ENCODE measurements at regions not wholly inside any gene's neighbourhood (a gene's known extent, or its start where the extent isn't known, plus 50 kb on each side); places are given as distances from the start of the nearest gene placed in this dataset.
A peak's percentile ranks its signal among the peaks of the same experiment; 100 is the strongest.
"Not testable (repeated sequence)": the region's sequence is repeated elsewhere in the genome, so short reads cannot be mapped to it uniquely, and the experiment has no call there.

- Mint-ChIP-seq H3K27me3 (no peaks in the 10 kb centered on the region), H3K4me1 (peaks cover 61% of the 10 kb centered on the region), H3K36me3 (peaks cover 26% of the 10 kb centered on the region), H3K4me3 (peak overlapping the region; percentile 35), H3K27ac (peak overlapping the region; percentile 85), H3K9me3 (peaks cover 12% of the 10 kb centered on the region)
- peak; percentile 73 for DNase-seq
These were observed 97.6 kb upstream of the SLC39A10 start for GRCh38 chr2:195559431-195559914.

DNA sequence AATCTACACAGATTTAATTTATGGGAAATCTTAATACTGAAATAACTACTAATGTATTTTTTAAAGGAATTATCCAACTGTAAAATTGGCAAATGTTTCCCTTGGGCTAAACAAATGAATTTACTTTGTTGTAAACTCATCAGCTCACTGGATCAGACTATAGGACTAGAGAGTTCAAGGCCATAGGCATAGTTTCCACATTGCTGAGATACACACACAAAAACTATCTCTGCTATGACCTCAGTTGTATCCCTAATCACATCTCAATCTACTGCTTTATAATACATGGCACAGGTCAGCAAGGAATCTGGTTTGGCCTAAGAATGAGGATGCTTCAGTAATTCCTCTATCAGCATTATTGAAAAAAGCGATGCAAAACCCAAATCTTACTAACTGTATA, 101.1 kb upstream of the SLC39A10 start:
- Mint-ChIP-seq H3K27ac (no peak overlapping the region), H3K4me3 (no peak overlapping the region), H3K27me3 (no peaks in the 10 kb centered on the region), H3K9me3 (peaks cover 14% of the 10 kb centered on the region), H3K4me1 (peaks cover 48% of the 10 kb centered on the region), H3K36me3 (peaks cover 19% of the 10 kb centered on the region)
- no peak for DNase-seq

GRCh38 chr2:195552581-195552980, 104.4 kb upstream of the SLC39A10 start:
- Mint-ChIP-seq H3K27me3 (no peaks in the 10 kb centered on the region), H3K36me3 (peaks cover 5% of the 10 kb centered on the region), H3K4me1 (peaks cover 27% of the 10 kb centered on the region), H3K4me3 (peak overlapping the region; percentile 35), H3K9me3 (peaks cover 8% of the 10 kb centered on the region), H3K27ac (peak overlapping the region; percentile 73)
- no peak for DNase-seq

- Mint-ChIP-seq H3K9me3 (peaks cover 8% of the 10 kb centered on the region), H3K4me1 (peaks cover 21% of the 10 kb centered on the region), H3K27me3 (no peaks in the 10 kb centered on the region), H3K36me3 (peaks cover 12% of the 10 kb centered on the region), H3K27ac (no peak overlapping the region), H3K4me3 (no peak overlapping the region)
- DNase-seq: no peak
These were observed 108.7 kb upstream of the SLC39A10 start for GRCh38 chr2:195548198-195548940.

GRCh38 chr2:195547268-195547840, 109.7 kb upstream of the SLC39A10 start:
- not testable (repeated sequence) for H3K4me3 Mint-ChIP-seq, H3K27me3 Mint-ChIP-seq, DNase-seq, H3K27ac Mint-ChIP-seq
- H3K36me3 Mint-ChIP-seq: peaks cover 16% of the 10 kb centered on the region
- peaks cover 13% of the 10 kb centered on the region for H3K9me3 Mint-ChIP-seq
- peaks cover 21% of the 10 kb centered on the region for H3K4me1 Mint-ChIP-seq

DNA sequence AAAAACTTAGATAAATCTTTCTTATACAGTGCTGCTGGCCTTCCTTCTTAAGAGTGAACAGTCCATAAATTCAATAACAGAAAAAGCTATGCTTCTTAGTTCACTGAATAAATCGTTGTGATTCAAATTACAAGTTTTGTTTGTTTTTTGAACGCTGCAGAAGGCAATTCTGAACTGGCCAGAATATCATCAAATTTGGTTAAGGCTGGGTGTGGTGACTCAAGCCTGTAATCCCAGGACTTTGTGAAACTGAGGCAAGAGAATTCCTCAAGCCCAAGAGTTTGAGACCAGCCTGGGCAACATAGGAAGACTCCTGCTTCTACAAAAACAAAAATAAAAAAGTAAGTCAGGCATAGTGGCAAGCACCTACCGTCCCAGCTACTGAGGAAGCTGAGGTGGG, 111.2 kb upstream of the SLC39A10 start:
- peaks cover 16% of the 10 kb centered on the region for H3K9me3 Mint-ChIP-seq
- peaks cover 23% of the 10 kb centered on the region for H3K4me1 Mint-ChIP-seq
- no peaks in the 10 kb centered on the region for H3K27me3 Mint-ChIP-seq
- H3K36me3 Mint-ChIP-seq: peaks cover 18% of the 10 kb centered on the region
- no peak overlapping the region for H3K4me3 Mint-ChIP-seq
- no peak for DNase-seq
- no peak overlapping the region for H3K27ac Mint-ChIP-seq

GRCh38 chr2:195543902-195544894, 112.8 kb upstream of the SLC39A10 start:
- DNase-seq: no peak

GRCh38 chr2:195543063-195543462, 114.0 kb upstream of the SLC39A10 start:
- peaks cover 30% of the 10 kb centered on the region for H3K36me3 Mint-ChIP-seq
- H3K9me3 Mint-ChIP-seq: peaks cover 22% of the 10 kb centered on the region

More at GRCh38 chr2:195543902-195544894, 112.8 kb upstream of the SLC39A10 start:
- peaks cover 20% of the 10 kb centered on the region for H3K36me3 Mint-ChIP-seq
- H3K27me3 Mint-ChIP-seq: no peaks in the 10 kb centered on the region
- H3K4me1 Mint-ChIP-seq: peaks cover 26% of the 10 kb centered on the region
- no peak overlapping the region for H3K4me3 Mint-ChIP-seq
- peaks cover 18% of the 10 kb centered on the region for H3K9me3 Mint-ChIP-seq
- H3K27ac Mint-ChIP-seq: peak overlapping the region; percentile 73

GRCh38 chr2:195542067-195542466, 115.0 kb upstream of the SLC39A10 start:
- Mint-ChIP-seq H3K27me3 (no peaks in the 10 kb centered on the region), H3K4me1 (peaks cover 45% of the 10 kb centered on the region), H3K4me3 (no peak overlapping the region), H3K27ac (peak overlapping the region; percentile 30), H3K36me3 (peaks cover 30% of the 10 kb centered on the region), H3K9me3 (peaks cover 22% of the 10 kb centered on the region)
- DNase-seq: no peak

More at GRCh38 chr2:195543063-195543462, 114.0 kb upstream of the SLC39A10 start:
- DNase-seq: no peak
- Mint-ChIP-seq H3K4me1 (peaks cover 37% of the 10 kb centered on the region), H3K4me3 (no peak overlapping the region), H3K27ac (peak overlapping the region; percentile 73), H3K27me3 (no peaks in the 10 kb centered on the region)

DNA sequence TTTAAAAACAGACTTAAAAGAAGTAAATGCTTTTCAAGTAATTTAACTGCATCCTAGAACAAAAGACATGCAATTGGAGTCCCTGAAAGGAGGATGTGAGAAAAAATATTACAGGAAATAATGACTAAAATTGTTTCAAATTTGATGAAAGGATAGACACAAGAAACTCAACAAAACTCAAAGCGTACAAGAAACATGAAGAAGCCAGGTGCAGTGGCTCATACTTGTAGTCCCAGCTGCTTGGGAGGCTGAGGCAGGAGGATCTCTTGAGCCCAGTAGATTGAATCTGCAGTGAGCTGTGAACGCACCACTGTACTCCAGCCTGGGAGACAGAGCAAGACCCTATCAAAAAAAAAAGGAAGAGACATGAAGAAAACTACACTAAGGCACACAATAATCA, 118.1 kb upstream of the SLC39A10 start:
- no peak for DNase-seq
- Mint-ChIP-seq H3K4me1 (peaks cover 66% of the 10 kb centered on the region), H3K4me3 (no peak overlapping the region), H3K27me3 (no peaks in the 10 kb centered on the region), H3K36me3 (peaks cover 28% of the 10 kb centered on the region), H3K9me3 (peaks cover 22% of the 10 kb centered on the region), H3K27ac (peak overlapping the region; percentile 74)

DNA sequence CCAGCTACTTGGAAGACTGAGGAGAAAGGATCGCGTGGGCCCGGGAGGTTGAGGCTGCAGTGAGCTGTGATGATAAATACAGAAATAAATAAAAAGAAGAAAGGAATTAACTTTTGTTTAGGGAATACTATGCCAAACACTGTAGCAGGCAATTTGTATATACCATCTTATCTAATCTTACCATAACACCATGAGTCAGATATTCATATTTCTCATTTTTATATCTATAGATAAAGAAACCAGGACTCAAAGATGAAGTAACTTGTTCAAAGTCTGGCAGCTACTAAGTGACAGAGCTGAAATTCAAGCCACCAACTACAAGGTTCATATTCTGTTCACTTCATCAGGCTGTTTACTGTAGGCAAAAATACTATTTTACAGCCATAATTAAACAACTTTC, 119.2 kb upstream of the SLC39A10 start:
- no peak overlapping the region for H3K4me3 Mint-ChIP-seq
- H3K36me3 Mint-ChIP-seq: peaks cover 22% of the 10 kb centered on the region
- H3K9me3 Mint-ChIP-seq: peaks cover 19% of the 10 kb centered on the region
- H3K27ac Mint-ChIP-seq: peak overlapping the region; percentile 42
- no peaks in the 10 kb centered on the region for H3K27me3 Mint-ChIP-seq
- peaks cover 65% of the 10 kb centered on the region for H3K4me1 Mint-ChIP-seq
- no peak for DNase-seq

- H3K27me3 Mint-ChIP-seq: no peaks in the 10 kb centered on the region
- peak overlapping the region; percentile 11 for H3K4me3 Mint-ChIP-seq
- H3K4me1 Mint-ChIP-seq: peaks cover 71% of the 10 kb centered on the region
- no peak for DNase-seq
- peak overlapping the region; percentile 95 for H3K27ac Mint-ChIP-seq
- H3K36me3 Mint-ChIP-seq: peaks cover 19% of the 10 kb centered on the region
- peaks cover 16% of the 10 kb centered on the region for H3K9me3 Mint-ChIP-seq
These were observed 120.1 kb upstream of the SLC39A10 start for GRCh38 chr2:195536906-195537305.

GRCh38 chr2:195535911-195536522, 121.0 kb upstream of the SLC39A10 start:
- H3K27ac Mint-ChIP-seq: peak overlapping the region; percentile 95
- peak overlapping the region; percentile 54 for H3K4me3 Mint-ChIP-seq
- peak; percentile 70 for DNase-seq
- peaks cover 18% of the 10 kb centered on the region for H3K36me3 Mint-ChIP-seq
- H3K27me3 Mint-ChIP-seq: no peaks in the 10 kb centered on the region
- H3K4me1 Mint-ChIP-seq: peaks cover 76% of the 10 kb centered on the region
- H3K9me3 Mint-ChIP-seq: peaks cover 14% of the 10 kb centered on the region

GRCh38 chr2:195534971-195535370, 122.1 kb upstream of the SLC39A10 start:
- Mint-ChIP-seq H3K36me3 (peaks cover 21% of the 10 kb centered on the region), H3K27ac (peak overlapping the region; percentile 98), H3K4me3 (peak overlapping the region; percentile 3), H3K27me3 (no peaks in the 10 kb centered on the region), H3K9me3 (peaks cover 13% of the 10 kb centered on the region), H3K4me1 (peaks cover 80% of the 10 kb centered on the region)
- DNase-seq: no peak
